Left lung (tissue), 4 donors: ENCODE measurements at regions not wholly inside any gene's neighbourhood (a gene's known extent, or its start where the extent isn't known, plus 50 kb on each side); places are given as distances from the start of the nearest gene placed in this dataset.

ENCODE experiments used
- ATAC-seq: fragments of 200-7000 bp; cut with Tn5 transposase; one replicate; pipeline ENCODE4 v1.9.1; 2020; ENCODE audit warnings: moderate library complexity
- DNase-seq, 4 donors: peaks; one replicate each; pipeline ENCODE4 v3.0.0-alpha.2; 2013 to 2020
- H3K27ac ChIP-seq, 2 donors: fragments of 200-600 bp; sonication (generic) in 1 of 2; one replicate each; pipeline versions ENCODE4 v1.5.0 to v1.8.0; 2020 to 2021
- H3K27me3 ChIP-seq, 2 donors: fragments of 200-600 bp; sonication (generic) in 1 of 2; one replicate each; pipeline versions ENCODE4 v1.5.0 to v1.8.0; 2020 to 2021
- H3K36me3 ChIP-seq, 2 donors: fragments of 200-600 bp; sonication (generic) in 1 of 2; one replicate each; pipeline versions ENCODE4 v1.5.0 to v1.8.0; 2020 to 2021
- H3K4me1 ChIP-seq, 2 donors: fragments of 200-600 bp; one replicate each; pipeline ENCODE4 v1.8.0; 2021
- H3K4me3 ChIP-seq, 2 donors: fragments of 200-600 bp; sonication (generic) in 1 of 2; one replicate each; pipeline versions ENCODE4 v1.5.0 to v1.8.0; 2020 to 2021; ENCODE audit warnings: mild to moderate bottlenecking in 1 of 2
- H3K9me3 ChIP-seq, 2 donors: fragments of 200-600 bp; sonication (generic) in 1 of 2; one replicate each; pipeline versions ENCODE4 v1.5.0 to v1.8.0; 2020 to 2021
- CTCF ChIP-seq, 2 donors: fragments of 200-600 bp; sonication (generic) in 1 of 2; IDR thresholded peaks; one replicate each; pipeline versions ENCODE4 v1.5.0 to v1.8.0; 2021; ENCODE audit warnings: antibody characterized with exemption in 2 of 2
- intact Hi-C, 2 donors: fragments of 100-400 bp; cut with DNase I; formaldehyde crosslinking; loops; one replicate each; pipeline versions ENCODE4 v1.11.2 to v1.14.2; 2022
- donor health status: DM: no; HTN: yes; CAD: no.
- donor health status: DM: no; HTN: no; CAD: no.

GRCh38 chr2:171217330-171217729 is 56.6 kb upstream of the TLK1 start:
- Histone ChIP-seq H3K4me1 (no peaks in the 10 kb centered on the region), H3K9me3 (no peaks in the 10 kb centered on the region), H3K36me3 (no peaks in the 10 kb centered on the region), H3K27me3 (no peaks in the 10 kb centered on the region), H3K4me3 (no peak overlapping the region), H3K27ac (no peak overlapping the region)
- TF ChIP-seq CTCF (IDR thresholded peaks at IDR 0.05): no peak
- intact Hi-C loops: no loop called here
- DNase-seq (no peak), ATAC-seq (no peak)

GRCh38 chr2:171216631-171217030 is 55.9 kb upstream of the TLK1 start:
- intact Hi-C loops: no loop called here
- TF ChIP-seq CTCF (IDR thresholded peaks at IDR 0.05): no peak
- Histone ChIP-seq H3K27me3 (no peaks in the 10 kb centered on the region), H3K4me3 (no peak overlapping the region), H3K27ac (no peak overlapping the region), H3K4me1 (no peaks in the 10 kb centered on the region), H3K9me3 (no peaks in the 10 kb centered on the region), H3K36me3 (no peaks in the 10 kb centered on the region)
- ATAC-seq: no peak
- DNase-seq: no peak

- no peak for TF ChIP-seq CTCF (IDR thresholded peaks at IDR 0.05)
- no peak for ATAC-seq
- Histone ChIP-seq H3K27me3 (no peaks in the 10 kb centered on the region), H3K9me3 (no peaks in the 10 kb centered on the region), H3K4me3 (no peak overlapping the region), H3K27ac (no peak overlapping the region), H3K4me1 (no peaks in the 10 kb centered on the region), H3K36me3 (no peaks in the 10 kb centered on the region)
- intact Hi-C loops: no loop called here
- no peak for DNase-seq
These were observed 53.4 kb upstream of the TLK1 start for GRCh38 chr2:171214093-171214492.

- no peak overlapping the region for H3K27ac ChIP-seq
- no peaks in the 10 kb centered on the region for H3K9me3 ChIP-seq
- no peaks in the 10 kb centered on the region for H3K4me1 ChIP-seq
- intact Hi-C loops: no loop called here
- no peak for TF ChIP-seq CTCF (IDR thresholded peaks at IDR 0.05)
- H3K4me3 ChIP-seq: no peak overlapping the region
- no peaks in the 10 kb centered on the region for H3K27me3 ChIP-seq
- DNase-seq (no peak), ATAC-seq (no peak)
- H3K36me3 ChIP-seq: no peaks in the 10 kb centered on the region
These were observed 50.3 kb upstream of the TLK1 start for GRCh38 chr2:171210864-171211431.
